Mesenchymal stem cell (in vitro differentiated cells and primary cell): ENCODE measurements at regions not wholly inside any gene's neighbourhood (a gene's known extent, or its start where the extent isn't known, plus 50 kb on each side); places are given as distances from the start of the nearest gene placed in this dataset.
"Not testable (repeated sequence)": the region's sequence is repeated elsewhere in the genome, so short reads cannot be mapped to it uniquely, and the experiment has no call there.

ENCODE experiments used
- DNase-seq: peaks from one replicate; pipeline ENCODE4 v3.0.0-alpha.2; 2013
- H2AFZ ChIP-seq: one replicate; pipeline ENCODE4 v1.6.1; 2013; ENCODE audit warnings: low read depth, mild to moderate bottlenecking, control low read depth, inconsistent platforms, low read length, moderate library complexity
- H2AK5ac ChIP-seq: 2 replicates; pipeline ENCODE4 v1.6.1; 2013; ENCODE audit warnings: low read length, moderate library complexity, mild to moderate bottlenecking, inconsistent platforms; ENCODE audit not compliant: severe bottlenecking
- H2BK120ac ChIP-seq: one replicate; pipeline ENCODE4 v1.6.1; 2013; ENCODE audit warnings: low read depth, mild to moderate bottlenecking, inconsistent platforms, low read length, moderate library complexity
- H2BK12ac ChIP-seq, 2 experiments: one replicate each; pipeline ENCODE4 v1.6.1; 2013; ENCODE audit warnings: inconsistent platforms in 2 of 2, low read length in 2 of 2, mild to moderate bottlenecking in 2 of 2, moderate library complexity in 2 of 2, control low read depth in 1 of 2
- H2BK15ac ChIP-seq: one replicate; pipeline ENCODE4 v1.6.1; 2013; ENCODE audit warnings: mild to moderate bottlenecking, low read depth, inconsistent platforms; ENCODE audit not compliant: poor library complexity, severe bottlenecking
- H2BK5ac ChIP-seq: 2 replicates; pipeline ENCODE4 v1.6.1; 2013; ENCODE audit warnings: low read depth, mild to moderate bottlenecking, low read length, control low read depth, inconsistent platforms; ENCODE audit not compliant: poor library complexity, severe bottlenecking
- H3K14ac ChIP-seq, 2 experiments: one replicate each; pipeline ENCODE4 v1.6.1; 2013; ENCODE audit warnings: inconsistent platforms in 2 of 2, low read length in 2 of 2, control low read depth in 1 of 2, mild to moderate bottlenecking in 1 of 2, moderate library complexity in 1 of 2
- H3K18ac ChIP-seq, 2 experiments: one replicate each; pipeline ENCODE4 v1.6.1; 2013; ENCODE audit warnings: inconsistent platforms in 2 of 2, low read length in 2 of 2, control low read depth in 1 of 2, low read depth in 1 of 2, mild to moderate bottlenecking in 1 of 2
- H3K23ac ChIP-seq, 2 experiments: one replicate each; pipeline ENCODE4 v1.6.1; 2013; ENCODE audit warnings: inconsistent platforms in 2 of 2, low read length in 2 of 2, mild to moderate bottlenecking in 2 of 2, moderate library complexity in 2 of 2, control low read depth in 1 of 2
- H3K27ac ChIP-seq: 2 replicates; pipeline ENCODE4 v1.5.1; 2013; ENCODE audit warnings: mild to moderate bottlenecking, moderate library complexity, low read length, control low read depth, inconsistent platforms; ENCODE audit not compliant: poor library complexity, severe bottlenecking
- H3K27me3 ChIP-seq, 2 experiments: 2 replicates each; pipeline versions ENCODE4 v1.6.1 to v1.7.0; 2013; ENCODE audit warnings: low read length in 2 of 2, mild to moderate bottlenecking in 2 of 2, moderate library complexity in 2 of 2, control low read depth in 1 of 2, inconsistent platforms in 1 of 2; ENCODE audit not compliant: control insufficient read depth in 1 of 2, insufficient read depth in 1 of 2
- H3K36me3 ChIP-seq, 2 experiments: 2 replicates each; pipeline versions ENCODE4 v1.6.1 to v1.7.0; 2013; ENCODE audit warnings: low read length in 2 of 2, control low read depth in 1 of 2, inconsistent platforms in 1 of 2, low read depth in 1 of 2, mild to moderate bottlenecking in 1 of 2; ENCODE audit not compliant: insufficient read depth in 2 of 2, control insufficient read depth in 1 of 2
- H3K4ac ChIP-seq, 2 experiments: one replicate each; pipeline ENCODE4 v1.6.1; 2013; ENCODE audit warnings: inconsistent platforms in 2 of 2, low read length in 2 of 2, mild to moderate bottlenecking in 2 of 2, moderate library complexity in 2 of 2, control low read depth in 1 of 2, low read depth in 1 of 2
- H3K4me1 ChIP-seq: 2 replicates; pipeline ENCODE4 v1.6.1; 2013; ENCODE audit warnings: low read depth, low read length, control low read depth; ENCODE audit not compliant: control insufficient read depth, insufficient read depth
- H3K4me2 ChIP-seq: 2 replicates; pipeline ENCODE4 v1.6.1; 2013; ENCODE audit warnings: low read length, mild to moderate bottlenecking, inconsistent platforms; ENCODE audit not compliant: poor library complexity, severe bottlenecking
- H3K4me3 ChIP-seq, 2 experiments: 2 replicates each; pipeline versions ENCODE4 v1.5.1 to v1.7.0; 2013; ENCODE audit warnings: low read length in 2 of 2, mild to moderate bottlenecking in 2 of 2, control low read depth in 1 of 2, low read depth in 1 of 2; ENCODE audit not compliant: insufficient read depth in 1 of 2
- H3K79me1 ChIP-seq: replicated peaks from 2 replicates; pipeline ENCODE4 v1.6.1; 2013; ENCODE audit warnings: mild to moderate bottlenecking, control low read depth, low read length, inconsistent platforms; ENCODE audit not compliant: poor library complexity, severe bottlenecking
- H3K9ac ChIP-seq: 2 replicates; pipeline ENCODE4 v1.7.0; 2013; ENCODE audit warnings: mild to moderate bottlenecking, low read length, moderate library complexity
- H3K9me3 ChIP-seq: 2 replicates; pipeline ENCODE4 v1.7.0; 2013; ENCODE audit warnings: mild to moderate bottlenecking, low read length; ENCODE audit not compliant: control insufficient read depth
- H4K8ac ChIP-seq: one replicate; pipeline ENCODE4 v1.6.1; 2013; ENCODE audit warnings: inconsistent platforms, mild to moderate bottlenecking, low read length, moderate library complexity
- H4K91ac ChIP-seq: one replicate; pipeline ENCODE4 v1.6.1; 2013; ENCODE audit warnings: mild to moderate bottlenecking, low read length, inconsistent platforms
- WGBS: methylation state at CpG from one replicate; pipeline ENCODE4 v1.1.7; 2013; ENCODE audit warnings: mixed read lengths; 5-methylcytosine and 5-hydroxymethylcytosine counted together

GRCh38 chr2:91500246-91500977 is 2808.9 kb downstream of the RPIA start:
- H3K23ac ChIP-seq, DNase-seq, H2BK120ac ChIP-seq, H3K4me1 ChIP-seq, H3K79me1 ChIP-seq, H4K8ac ChIP-seq, H2BK5ac ChIP-seq, H3K36me3 ChIP-seq, H3K27me3 ChIP-seq, H3K14ac ChIP-seq, H2AK5ac ChIP-seq, H3K18ac ChIP-seq, H3K4me2 ChIP-seq, H4K91ac ChIP-seq, H2BK15ac ChIP-seq, H3K9me3 ChIP-seq, H3K9ac ChIP-seq, H3K27ac ChIP-seq, H2AFZ ChIP-seq, H3K4ac ChIP-seq, H3K4me3 ChIP-seq, H2BK12ac ChIP-seq: not testable (repeated sequence)
- 84% methylated on average over 6 of the region's 6 CpGs for WGBS

GRCh38 chr2:91500978-91501310 is 2809.5 kb downstream of the RPIA start:
- H3K18ac ChIP-seq, H3K36me3 ChIP-seq, H3K9me3 ChIP-seq, H2BK12ac ChIP-seq, H2AK5ac ChIP-seq, DNase-seq, H3K4me3 ChIP-seq, H2AFZ ChIP-seq, H3K23ac ChIP-seq, H3K4ac ChIP-seq, H3K27ac ChIP-seq, H2BK15ac ChIP-seq, H3K4me1 ChIP-seq, H3K27me3 ChIP-seq, H3K79me1 ChIP-seq, H2BK120ac ChIP-seq, H3K4me2 ChIP-seq, H4K8ac ChIP-seq, H2BK5ac ChIP-seq, H3K9ac ChIP-seq, H3K14ac ChIP-seq, H4K91ac ChIP-seq: not testable (repeated sequence)
- 61% methylated on average over 4 of the region's 5 CpGs for WGBS

GRCh38 chr2:91501481-91502080 is 2810.1 kb downstream of the RPIA start:
- not testable (repeated sequence) for H3K14ac ChIP-seq, H3K4me1 ChIP-seq, H3K4me2 ChIP-seq, H4K8ac ChIP-seq, H2BK12ac ChIP-seq, H2AK5ac ChIP-seq, H2BK120ac ChIP-seq, H3K4me3 ChIP-seq, H4K91ac ChIP-seq, H3K36me3 ChIP-seq, H3K27me3 ChIP-seq, DNase-seq, H3K23ac ChIP-seq, H3K79me1 ChIP-seq, H3K18ac ChIP-seq, H3K27ac ChIP-seq, H3K4ac ChIP-seq, H3K9me3 ChIP-seq, H2BK5ac ChIP-seq, H2BK15ac ChIP-seq, H2AFZ ChIP-seq, H3K9ac ChIP-seq
- WGBS: 97% methylated on average over 9 of the region's 17 CpGs

- H4K8ac ChIP-seq, H2AFZ ChIP-seq, DNase-seq, H3K4me1 ChIP-seq, H3K27ac ChIP-seq, H3K14ac ChIP-seq, H3K23ac ChIP-seq, H3K79me1 ChIP-seq, H2BK15ac ChIP-seq, H2BK12ac ChIP-seq, H3K9ac ChIP-seq, H4K91ac ChIP-seq, H3K4me2 ChIP-seq, H2AK5ac ChIP-seq, H2BK120ac ChIP-seq, H3K27me3 ChIP-seq, H3K4me3 ChIP-seq, H3K18ac ChIP-seq, H3K36me3 ChIP-seq, H3K9me3 ChIP-seq, H3K4ac ChIP-seq, H2BK5ac ChIP-seq: not testable (repeated sequence)
- WGBS: 50% methylated on average over 1 of the region's 8 CpGs
Measured at GRCh38 chr2:91503572-91503958, 2812.1 kb downstream of the RPIA start.
